ENCODE measurements at regions not wholly inside any gene's neighbourhood (a gene's known extent, or its start where the extent isn't known, plus 50 kb on each side); places are given as distances from the start of the nearest gene placed in this dataset.

DNA sequence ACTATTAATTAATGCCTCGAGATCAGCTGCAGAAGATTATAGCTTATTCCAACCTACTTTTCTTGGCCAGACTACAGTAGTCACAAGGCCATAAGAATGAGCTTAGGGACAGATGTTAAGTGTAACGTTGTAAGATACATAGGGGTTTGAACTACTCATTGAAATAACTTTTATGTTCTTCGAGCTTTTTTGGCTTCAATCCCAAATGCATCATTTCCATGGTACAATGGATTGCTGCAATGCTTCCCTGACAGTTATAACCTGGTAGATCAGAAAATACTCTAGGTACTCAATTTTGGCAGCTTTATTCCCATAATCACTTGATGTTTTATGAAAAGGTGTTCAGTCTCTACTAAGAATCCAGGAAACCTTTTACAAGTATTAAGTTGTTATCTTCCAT is 2216.7 kb upstream of the PCDH20 start:
- no peak for DNase-seq (ENCODE audit: low read depth in 2 of 3, low spot score in 1 of 3)

DNA sequence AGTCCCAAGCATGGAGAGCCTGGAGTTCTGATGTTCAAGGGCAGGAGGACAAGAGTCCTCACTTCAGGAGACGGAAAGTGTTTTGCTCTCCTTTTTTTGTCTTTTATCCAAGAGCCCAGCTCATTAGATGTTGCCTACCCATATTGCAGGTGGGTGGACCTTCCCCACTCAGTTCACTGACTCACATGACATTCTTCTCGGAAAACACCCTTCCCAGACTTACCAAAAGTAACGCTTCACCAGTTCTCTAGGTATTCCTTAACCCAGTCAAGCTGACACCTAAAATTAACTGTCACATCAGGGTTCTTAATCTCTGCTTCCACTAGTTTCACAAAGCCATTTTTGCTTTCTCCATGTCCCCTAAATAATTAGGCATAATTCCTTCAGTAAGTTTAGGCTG is 2215.4 kb upstream of the PCDH20 start:
- DNase-seq (ENCODE audit: low read depth in 2 of 3, low spot score in 1 of 3), result no peak

DNA sequence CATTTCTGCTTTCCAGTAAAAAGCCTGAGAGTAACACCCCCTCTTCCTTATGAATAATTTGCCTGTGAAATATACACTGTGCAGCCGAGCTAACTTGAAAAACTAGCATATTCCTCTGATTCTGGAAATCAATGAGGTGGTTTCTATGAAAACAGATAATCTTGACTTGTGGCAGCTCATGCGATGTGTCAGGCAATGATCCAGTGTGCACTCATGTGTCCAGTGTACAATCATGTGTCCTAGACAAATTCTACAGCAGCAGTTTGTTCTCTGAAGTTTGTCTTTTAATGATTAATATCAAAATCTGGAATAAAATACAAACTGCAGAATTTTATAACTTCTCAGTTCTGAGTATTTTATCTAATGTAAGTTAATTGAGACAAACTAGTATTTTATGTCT is 2213.9 kb upstream of the PCDH20 start:
- no peak for DNase-seq (ENCODE audit: low read depth in 2 of 3, low spot score in 1 of 3)

DNA sequence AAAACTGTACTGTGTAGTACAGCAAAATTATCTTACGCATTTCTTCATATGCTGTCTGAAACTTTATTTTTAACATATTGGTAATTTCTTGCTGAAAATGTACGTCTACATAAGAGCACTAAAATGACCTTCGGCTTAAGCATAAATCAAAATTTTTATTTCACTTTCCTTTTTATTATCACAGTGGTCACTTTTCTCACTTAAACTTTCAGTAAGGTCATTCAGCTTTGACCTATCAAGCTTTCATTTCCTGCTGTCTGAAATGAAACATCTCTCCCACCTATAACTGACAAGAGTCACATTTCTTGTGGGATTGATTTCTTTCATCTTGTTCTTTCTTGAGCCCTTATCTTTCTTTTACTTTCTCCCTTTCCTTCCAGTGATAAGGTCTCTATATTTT is 2212.7 kb upstream of the PCDH20 start:
- no peak for DNase-seq (ENCODE audit: low read depth in 2 of 3, low spot score in 1 of 3)

DNA sequence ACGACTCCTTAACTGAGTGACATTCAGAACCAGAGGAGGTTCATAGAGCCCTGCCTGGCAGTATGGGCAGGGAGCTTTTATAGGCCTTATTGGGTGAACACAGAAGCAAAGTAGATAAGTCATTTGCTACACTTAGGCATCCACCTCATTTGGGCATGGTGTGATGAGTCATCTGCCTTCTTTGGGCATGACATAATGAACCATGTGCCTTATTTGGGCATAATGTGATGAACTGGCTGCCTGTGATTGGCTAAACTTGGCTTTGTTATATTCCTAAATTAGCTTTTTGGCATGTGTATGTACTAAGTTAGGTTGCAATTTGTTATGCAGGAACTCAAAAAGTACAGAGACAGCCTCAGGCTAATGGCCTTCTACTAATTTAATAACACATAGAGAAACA is 2210.2 kb upstream of the PCDH20 start:
- no peak for DNase-seq (ENCODE audit: low read depth in 2 of 3, low spot score in 1 of 3)

DNA sequence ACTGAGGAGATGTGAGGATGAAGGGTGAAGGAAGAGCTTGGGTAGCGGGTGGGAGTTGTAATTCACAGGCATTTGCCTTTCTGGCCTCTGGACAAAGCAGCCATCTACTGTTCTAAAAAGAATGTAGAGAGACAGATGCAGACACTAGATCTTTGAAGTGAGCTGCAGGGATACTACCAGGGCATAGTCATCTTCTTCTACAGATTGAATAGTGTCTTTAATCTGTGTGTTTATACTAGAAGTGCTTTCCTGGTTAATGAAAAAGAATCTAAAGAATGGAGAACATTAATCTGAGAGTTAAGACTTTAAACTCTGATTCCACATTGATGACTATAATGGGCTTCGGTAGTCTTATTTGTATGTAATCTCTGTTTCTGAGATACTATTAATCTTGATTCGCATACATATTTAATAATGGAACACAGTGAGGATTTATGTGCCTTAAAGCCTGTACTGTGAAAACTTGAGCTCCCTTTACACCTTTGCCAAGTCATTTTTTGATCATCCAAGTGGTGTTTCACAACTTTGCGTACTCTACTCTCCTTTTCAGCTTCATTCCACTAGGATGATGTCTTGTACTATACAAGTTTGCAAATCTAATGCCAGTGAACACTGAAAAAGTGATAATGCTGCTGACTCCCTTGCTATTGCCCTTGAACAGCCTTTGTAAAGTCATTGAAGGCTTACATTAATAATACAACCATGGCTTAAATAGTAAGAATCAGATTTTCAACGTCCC is 2199.4 kb upstream of the PCDH20 start:
- DNase-seq (ENCODE audit: low read depth in 2 of 3, low spot score in 1 of 3), result no peak

DNA sequence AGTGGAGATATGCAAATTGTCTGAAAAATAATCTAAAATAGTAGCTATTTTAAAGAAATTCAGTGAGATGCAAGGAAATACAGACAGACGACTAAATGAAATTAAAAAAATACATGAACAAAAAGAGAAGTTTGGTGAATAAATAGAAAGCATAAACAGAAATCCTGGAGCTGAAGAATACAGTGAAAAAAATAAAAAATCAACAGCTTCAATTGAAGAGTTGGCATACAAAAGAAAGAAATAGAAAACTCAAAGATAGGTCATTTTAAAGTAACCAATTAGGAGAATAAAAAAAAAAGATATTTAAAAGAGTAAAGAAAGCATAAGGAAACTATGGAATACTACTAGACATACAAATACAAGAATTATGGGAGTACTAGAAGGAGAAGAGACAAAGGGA is 2191.5 kb upstream of the PCDH20 start:
- DNase-seq (ENCODE audit: low read depth in 2 of 3, low spot score in 1 of 3), result no peak

DNA sequence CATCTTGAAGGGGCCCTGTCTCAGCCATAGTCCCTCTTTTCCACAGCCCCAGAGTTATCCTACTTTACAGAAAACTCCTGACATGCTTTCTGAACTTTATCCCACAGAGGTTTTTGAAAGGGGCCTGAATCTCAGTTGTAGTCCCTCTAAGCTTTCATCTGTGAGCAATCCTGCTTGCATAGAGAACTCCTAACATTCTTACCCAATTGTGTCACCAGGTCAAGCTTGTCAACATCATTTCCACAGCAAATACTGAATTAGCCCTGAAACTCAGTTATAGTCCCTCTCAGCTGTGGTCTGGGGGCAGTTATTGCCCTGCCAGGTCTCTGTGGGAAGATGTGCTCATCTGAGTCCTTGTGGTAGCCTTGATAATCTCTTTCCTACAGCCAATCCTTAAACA is 2190.3 kb upstream of the PCDH20 start:
- no peak for DNase-seq (ENCODE audit: low read depth in 2 of 3, low spot score in 1 of 3)

DNA sequence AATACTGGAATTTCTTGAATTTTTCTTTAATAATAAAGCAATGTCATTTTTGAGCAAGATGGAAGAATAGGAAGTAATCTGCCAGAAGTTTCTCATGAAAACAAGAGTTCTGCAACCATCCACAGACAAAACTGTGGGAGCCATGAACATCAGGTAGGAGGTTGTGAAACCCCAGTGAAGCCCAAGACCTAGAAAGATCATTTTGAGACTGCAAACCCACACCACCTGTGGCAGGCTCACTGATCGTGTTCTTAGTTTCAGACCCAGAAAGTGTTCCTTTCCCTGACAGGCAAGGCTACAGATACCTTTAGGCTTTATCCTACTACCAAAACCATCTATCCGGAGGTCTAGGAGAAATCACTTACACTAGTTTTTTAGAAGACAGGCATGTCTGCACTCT is 2189.8 kb upstream of the PCDH20 start:
- no peak for DNase-seq (ENCODE audit: low read depth in 2 of 3, low spot score in 1 of 3)

DNA sequence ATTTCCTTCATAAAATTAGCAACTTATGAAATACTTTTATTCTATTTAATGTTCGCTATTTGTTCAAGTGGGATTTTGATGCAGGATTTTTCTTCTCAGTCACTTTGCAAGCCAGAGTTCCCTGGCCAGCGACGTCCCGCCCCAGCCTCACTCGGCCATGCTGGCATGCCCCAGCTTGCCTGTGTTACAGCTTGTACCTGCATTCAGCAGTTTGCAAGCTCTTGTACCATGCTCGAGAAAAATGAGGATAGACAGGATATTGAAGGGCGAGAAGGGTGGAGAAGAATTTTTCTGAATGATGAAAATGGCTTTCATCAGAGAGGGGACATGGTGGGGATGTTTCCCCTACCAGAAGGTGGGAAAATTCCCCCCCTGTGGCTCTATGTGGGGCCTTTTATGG is 2180.2 kb upstream of the PCDH20 start:
- DNase-seq (ENCODE audit: low read depth in 2 of 3, low spot score in 1 of 3), result no peak

DNA sequence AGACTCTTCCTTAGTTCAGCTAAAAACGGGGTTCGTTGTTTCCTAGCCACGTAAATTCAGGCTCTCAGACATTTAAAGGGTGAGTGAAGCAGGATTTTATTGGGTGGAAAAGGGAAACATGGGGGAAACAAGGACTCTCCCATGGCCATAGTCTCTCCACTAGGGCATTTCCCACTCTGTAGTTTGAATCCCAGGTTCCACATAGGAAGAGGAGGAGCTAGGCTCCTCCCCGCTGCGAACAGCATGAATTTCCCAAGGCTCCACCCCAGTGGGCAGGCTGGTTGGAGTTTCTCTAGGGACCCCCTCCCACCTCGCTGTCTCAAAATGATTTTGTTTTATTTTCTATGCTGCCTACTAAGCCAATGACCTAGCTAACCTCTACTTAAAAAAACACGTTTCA is 2170.8 kb upstream of the PCDH20 start:
- DNase-seq (ENCODE audit: low read depth in 2 of 3, low spot score in 1 of 3), result no peak

DNA sequence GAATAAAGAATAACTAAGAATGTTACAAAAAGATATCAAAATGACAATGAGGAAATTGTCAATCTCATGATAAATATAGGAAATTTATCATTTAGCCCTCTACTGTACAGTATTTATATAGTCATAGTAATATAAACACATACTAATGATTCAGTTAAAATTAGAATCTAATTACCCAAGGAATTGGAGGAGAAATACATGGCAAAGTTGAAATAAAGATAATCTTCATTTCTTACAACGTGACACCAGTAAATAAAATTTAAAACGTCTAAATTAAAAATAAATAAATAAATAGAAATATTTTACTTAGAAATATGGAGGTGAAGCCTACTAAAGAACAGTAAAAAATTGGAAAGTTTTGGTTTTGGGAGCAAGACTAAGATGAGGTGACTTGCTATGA is 2163.1 kb upstream of the PCDH20 start:
- DNase-seq (ENCODE audit: low read depth in 2 of 3, low spot score in 1 of 3), result no peak

DNA sequence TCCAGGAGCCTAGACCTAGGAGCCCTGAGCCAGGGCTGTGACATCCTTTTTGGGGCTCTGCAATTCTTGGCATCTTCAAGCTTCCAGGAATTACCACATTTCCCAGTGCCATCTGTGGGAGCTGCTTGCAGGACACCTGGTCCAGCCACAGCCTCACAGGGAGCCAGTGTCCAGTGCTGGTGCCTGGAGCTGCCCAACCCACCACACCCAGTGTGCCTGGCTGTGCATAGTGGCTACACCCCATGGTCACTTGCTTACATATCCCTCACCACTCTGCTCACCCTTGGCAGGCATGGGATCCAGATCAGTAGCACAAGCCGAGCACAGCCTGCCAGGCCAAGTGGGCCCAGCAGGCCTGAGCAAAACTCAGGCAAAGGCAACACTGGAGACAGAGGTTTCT is 2151.4 kb upstream of the PCDH20 start:
- DNase-seq (ENCODE audit: low read depth in 2 of 3, low spot score in 1 of 3), result no peak

DNA sequence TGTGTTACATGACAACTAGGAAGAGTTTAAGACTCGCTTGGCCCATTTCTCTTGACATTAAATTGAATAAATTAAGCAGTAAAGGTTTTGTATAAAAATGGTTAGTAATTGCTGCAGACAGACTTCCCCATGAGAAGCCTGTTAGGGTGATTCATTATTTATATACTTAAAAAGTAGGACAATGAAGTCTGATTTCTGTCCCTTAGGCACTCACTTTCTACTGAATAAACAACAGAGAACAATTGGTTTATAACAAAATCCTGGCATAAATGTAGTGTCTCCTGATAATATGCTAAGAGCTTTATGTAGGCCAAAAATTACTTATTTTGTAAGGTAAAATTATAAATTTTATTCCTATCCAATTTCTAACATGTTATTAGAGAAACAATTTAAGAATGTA is 2138.5 kb upstream of the PCDH20 start:
- no peak for DNase-seq (ENCODE audit: low read depth in 2 of 3, low spot score in 1 of 3)

DNA sequence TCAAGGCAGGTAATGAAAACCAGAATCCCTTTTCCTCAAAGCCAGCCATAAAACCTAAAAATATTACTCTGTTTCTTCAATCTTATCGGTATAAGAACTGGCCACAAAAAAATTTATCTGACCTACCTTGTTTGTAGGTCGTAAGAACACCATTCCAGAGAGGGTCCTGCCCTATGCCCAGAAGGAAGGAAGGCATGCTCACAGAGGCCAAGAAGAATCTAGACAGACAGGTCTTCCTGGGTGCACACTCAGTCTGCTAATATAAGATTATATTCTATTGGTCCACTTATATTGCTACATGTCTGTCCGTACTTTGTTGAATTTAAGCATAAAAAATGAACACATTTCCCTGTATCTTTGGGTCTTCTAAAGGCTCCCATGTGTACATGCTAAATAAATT is 2136.1 kb upstream of the PCDH20 start:
- DNase-seq (ENCODE audit: low read depth in 2 of 3, low spot score in 1 of 3), result no peak

DNA sequence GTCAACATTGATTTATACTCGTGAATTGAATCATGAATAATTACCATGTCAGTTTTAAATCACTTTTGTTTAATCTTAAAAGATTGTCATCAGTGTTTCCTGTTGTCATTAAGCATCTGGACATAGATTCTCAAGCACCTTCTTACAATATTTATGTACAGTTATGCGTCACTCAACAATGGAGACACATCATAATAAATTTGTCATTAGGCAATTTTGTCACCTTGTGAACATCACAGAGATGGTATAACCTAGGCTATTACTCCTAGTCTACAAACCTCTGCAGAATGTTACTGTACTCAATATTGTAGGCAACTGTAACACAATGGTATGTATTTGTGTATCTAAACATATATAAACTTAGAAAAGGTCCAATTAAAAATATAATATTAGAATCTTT is 2130.9 kb upstream of the PCDH20 start:
- no peak for DNase-seq (ENCODE audit: low read depth in 2 of 3, low spot score in 1 of 3)

DNA sequence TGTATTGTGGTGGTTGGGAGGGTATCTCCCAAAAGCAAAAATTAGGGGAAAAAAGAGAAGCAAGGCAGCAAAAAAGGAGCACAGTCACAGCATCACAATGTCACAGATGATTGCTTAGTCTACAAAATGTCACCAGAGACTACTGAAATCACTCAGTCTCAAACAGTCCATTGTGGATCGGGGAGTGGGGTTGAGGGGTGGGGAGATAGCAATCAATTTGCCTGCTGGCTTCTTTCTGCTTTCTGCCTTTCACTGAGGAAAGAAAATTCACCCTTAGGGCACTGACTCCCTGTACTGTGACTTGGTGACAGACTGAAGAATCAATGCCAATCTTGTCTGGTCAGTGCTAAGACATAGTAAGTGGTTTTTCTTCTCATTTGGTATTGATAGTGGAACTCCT is 2127.1 kb upstream of the PCDH20 start:
- DNase-seq (ENCODE audit: low read depth in 2 of 3, low spot score in 1 of 3), result no peak

DNA sequence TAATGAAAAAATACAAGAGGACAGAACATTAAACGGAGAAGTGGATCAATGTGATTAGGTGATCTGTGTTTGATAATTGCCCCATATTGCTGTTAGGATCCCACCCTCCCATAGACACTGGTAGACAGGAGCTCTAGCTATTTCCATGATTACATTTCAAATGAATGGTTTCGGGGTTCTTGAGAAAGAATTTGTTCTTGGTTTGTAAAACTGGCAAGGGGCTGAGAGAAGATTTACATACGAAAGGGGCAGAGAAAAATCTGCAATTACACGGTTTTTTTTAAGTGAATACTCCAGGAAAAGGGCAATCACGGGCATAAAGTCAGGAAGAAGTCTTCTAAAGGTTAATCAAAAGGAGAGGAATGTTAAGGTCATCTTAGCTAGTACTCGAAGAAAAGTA is 2125.7 kb upstream of the PCDH20 start:
- DNase-seq (ENCODE audit: low read depth in 2 of 3, low spot score in 1 of 3), result no peak

DNA sequence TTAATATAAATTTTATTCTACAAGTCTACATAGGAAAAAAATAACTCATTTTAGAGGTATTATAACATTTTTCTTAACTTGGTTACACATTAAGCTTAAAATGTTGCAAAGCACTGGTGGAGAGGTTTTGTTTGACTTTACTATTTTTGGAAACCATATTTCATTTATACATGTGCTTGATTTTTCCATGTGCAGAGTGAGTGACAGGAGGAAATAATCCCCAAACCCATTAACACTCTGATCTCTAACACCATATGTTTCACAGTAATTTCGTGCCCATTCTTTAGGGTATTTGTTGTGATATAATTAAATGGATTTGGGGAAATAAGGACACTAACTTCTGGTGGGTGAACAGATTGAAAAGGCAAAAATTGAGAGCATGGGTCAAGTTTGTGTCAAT is 2124.4 kb upstream of the PCDH20 start:
- DNase-seq (ENCODE audit: low read depth in 2 of 3, low spot score in 1 of 3), result no peak

DNA sequence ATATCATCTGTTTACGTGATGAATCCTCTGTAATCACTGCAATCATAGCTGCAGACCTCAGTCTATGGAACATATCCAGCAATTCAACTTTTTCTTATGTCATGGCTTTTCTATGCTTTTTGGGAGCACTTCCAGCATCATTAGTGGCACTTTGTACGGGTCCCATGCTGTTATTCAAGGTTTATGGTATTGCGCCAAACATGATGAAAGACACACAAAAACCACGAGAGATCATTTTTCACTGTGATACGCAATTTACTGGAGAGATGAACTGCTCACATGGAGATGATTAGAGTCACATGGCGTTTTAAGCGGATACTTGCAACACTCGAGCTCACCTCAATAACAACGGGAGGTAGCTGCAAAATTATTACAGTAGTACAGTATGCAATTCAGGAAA is 2101.7 kb upstream of the PCDH20 start:
- DNase-seq (ENCODE audit: low read depth in 2 of 3, low spot score in 1 of 3), result no peak

DNA sequence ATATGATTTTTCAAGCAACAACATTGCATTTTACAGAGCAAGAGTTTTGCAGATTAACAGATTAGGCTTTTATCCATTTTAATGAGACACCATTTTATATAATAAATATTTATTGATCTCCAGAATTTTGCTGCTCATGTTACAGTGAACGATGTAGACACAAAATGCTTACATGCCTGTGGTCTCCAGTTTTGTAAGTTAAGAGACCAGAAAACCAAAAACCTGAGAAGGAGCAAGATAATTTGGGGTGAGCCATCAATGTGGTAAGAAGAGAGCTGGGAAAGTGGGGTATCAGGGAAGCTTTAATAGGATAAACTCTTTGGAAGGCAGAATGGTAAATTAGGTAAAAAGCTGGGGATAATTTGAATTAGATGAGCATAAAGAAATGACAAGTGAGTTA is 2100.5 kb upstream of the PCDH20 start:
- DNase-seq (ENCODE audit: low read depth in 2 of 3, low spot score in 1 of 3), result no peak

DNA sequence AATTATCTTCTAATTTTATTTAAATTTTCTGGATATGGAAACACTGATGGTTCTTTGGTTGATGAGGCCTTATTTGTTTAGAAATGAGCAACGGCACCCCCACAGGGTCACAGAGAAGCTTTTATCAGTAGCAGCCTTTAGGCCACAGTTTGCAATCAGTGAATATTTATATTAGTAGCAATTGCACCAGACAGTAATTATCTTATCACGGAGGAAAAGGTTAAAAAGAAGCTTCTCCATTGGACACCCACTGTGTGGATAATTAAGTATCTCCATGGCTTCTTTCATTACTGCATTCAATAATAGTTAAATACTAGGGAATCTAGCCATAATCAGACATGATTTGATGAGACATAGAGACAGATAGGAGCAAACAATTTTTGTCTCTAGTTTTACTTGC is 2099.2 kb upstream of the PCDH20 start:
- DNase-seq (ENCODE audit: low read depth in 2 of 3, low spot score in 1 of 3), result no peak

DNA sequence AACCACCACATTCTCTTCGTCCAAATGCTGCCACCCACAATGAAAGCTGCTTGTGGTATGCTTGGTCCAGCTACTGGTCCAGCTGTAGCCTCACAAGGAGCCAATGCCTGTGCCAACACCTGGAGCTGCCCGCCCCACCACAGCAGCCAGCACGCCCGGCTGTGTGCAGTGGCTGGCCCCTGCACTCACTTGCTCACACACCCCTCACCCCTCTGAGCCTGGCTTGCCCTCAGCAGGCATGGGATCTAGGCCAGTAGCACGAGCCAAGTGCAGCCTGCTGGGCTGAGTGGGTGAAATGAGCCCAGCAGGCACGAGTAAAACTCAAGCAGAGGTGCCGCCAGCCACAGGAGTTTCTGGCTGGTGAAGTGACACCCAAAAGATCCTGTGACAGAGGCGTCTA is 2096.4 kb upstream of the PCDH20 start:
- no peak for DNase-seq (ENCODE audit: low read depth in 2 of 3, low spot score in 1 of 3)

DNA sequence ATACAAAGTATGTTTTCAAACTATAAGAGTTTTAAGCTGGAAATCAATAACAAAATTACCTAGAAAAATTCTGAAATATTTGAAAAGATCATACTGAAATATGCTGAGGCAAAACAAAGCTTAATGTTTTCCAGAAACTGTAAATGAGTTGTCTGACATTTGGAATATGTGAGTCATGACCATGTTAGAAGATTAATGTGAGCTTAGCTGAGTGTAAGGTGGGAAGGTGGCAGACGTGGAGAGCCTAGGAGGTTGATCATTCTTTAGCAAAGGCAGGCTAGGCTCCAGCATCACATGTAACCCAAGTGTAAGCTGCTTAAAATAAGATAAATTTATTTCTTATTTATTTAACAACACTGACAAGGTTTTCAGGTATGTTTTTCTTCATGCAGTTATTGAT is 2086.1 kb upstream of the PCDH20 start:
- DNase-seq (ENCODE audit: low read depth in 2 of 3, low spot score in 1 of 3), result no peak
